Esophagus squamous epithelium (tissue), 4 donors: ENCODE measurements at regions not wholly inside any gene's neighbourhood (a gene's known extent, or its start where the extent isn't known, plus 50 kb on each side); places are given as distances from the start of the nearest gene placed in this dataset.

Experiments
- POLR2A ChIP-seq, 4 donors: fragments of 450-650 bp; IDR thresholded peaks; one replicate each; pipeline ENCODE4 v1.6.1; 2017; ENCODE audit warnings: antibody characterized with exemption in 4 of 4, mild to moderate bottlenecking in 4 of 4, moderate library complexity in 3 of 4
- TF ChIP-seq, protein P1 (sequence below), 6 experiments: fragments of 450-650 bp in 4 of 6; fragments of 200-600 bp in 2 of 6; sonication (generic) in 2 of 6; IDR thresholded peaks; one replicate each; pipeline ENCODE4 v1.5.1; 2016 to 2019; ENCODE audit warnings: antibody characterized with exemption in 6 of 6, mild to moderate bottlenecking in 4 of 6, moderate library complexity in 4 of 6

DNA sequence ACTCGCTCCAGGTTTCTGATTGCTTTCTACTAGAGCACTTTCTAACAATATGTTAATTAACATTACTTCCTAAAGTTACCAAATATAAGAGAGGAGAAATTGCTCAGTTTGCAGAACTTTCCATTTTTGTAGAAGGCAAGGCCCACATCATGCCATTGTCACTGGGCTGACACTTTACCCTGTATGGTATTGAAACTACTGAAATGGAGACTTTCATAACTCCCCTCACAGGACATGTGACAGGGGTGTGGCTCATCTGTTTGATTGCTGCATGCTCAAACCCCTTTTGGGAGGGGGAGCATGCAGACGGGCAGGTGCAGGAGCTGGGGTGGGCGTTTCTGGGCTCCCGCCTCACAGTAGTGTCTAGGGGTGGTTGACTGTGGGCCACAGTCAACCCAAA, 206.3 kb upstream of the GHR start:
- TF ChIP-seq, protein P1, sequence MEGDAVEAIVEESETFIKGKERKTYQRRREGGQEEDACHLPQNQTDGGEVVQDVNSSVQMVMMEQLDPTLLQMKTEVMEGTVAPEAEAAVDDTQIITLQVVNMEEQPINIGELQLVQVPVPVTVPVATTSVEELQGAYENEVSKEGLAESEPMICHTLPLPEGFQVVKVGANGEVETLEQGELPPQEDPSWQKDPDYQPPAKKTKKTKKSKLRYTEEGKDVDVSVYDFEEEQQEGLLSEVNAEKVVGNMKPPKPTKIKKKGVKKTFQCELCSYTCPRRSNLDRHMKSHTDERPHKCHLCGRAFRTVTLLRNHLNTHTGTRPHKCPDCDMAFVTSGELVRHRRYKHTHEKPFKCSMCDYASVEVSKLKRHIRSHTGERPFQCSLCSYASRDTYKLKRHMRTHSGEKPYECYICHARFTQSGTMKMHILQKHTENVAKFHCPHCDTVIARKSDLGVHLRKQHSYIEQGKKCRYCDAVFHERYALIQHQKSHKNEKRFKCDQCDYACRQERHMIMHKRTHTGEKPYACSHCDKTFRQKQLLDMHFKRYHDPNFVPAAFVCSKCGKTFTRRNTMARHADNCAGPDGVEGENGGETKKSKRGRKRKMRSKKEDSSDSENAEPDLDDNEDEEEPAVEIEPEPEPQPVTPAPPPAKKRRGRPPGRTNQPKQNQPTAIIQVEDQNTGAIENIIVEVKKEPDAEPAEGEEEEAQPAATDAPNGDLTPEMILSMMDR (IDR thresholded peaks at IDR 0.05), result no peak
- no peak for TF ChIP-seq POLR2A (IDR thresholded peaks at IDR 0.05)
